ENCODE measurements at regions not wholly inside any gene's neighbourhood (a gene's known extent, or its start where the extent isn't known, plus 50 kb on each side); places are given as distances from the start of the nearest gene placed in this dataset.

DNA sequence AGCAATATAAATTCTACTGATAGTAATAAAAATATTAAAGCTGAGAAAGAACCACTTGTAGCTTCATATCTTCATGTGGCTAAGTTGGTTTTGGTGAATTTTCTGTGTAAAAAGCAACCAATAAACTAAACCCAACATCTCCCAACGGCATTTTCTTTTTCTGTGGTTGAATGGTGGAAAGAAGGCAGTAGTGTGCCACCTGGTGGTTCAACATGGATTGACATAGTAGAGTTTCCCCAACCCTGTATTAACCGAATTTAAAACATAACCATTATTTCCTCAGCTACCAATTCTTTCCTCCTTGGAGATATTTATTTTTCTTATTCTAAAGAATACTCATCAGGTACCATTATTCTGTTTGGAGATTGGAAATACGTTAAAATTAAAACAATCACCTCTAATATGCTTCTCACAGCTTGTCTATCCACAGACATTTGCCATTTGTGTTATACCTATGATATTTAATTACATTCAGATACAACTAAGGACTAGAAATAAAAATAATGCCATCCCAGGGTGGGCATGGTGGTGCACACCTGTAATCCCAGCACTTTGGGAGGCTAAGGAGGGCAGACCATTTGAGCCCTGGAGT lies 117.1 kb upstream of the EEF1E1 start:
- Histone ChIP-seq H2AFZ (no peak overlapping the region), H3K4me1 (replicated peaks; ENCODE audit: insufficient read depth) (no peaks in the 10 kb centered on the region), H4K20me1 (ENCODE audit: insufficient read depth) (no peaks in the 10 kb centered on the region), H3K79me2 (ENCODE audit: low read depth) (no peaks in the 10 kb centered on the region), H3K4me2 (no peak overlapping the region), H3K27ac (no peak overlapping the region), H3K4me3 (no peak overlapping the region), H3K9me3 (ENCODE audit: insufficient read depth, low read depth) (no peaks in the 10 kb centered on the region), H3F3A (ENCODE audit: insufficient read depth, low read depth) (no peaks in the 10 kb centered on the region), H3K9me2 (ENCODE audit: insufficient read depth) (no peaks in the 10 kb centered on the region), H3K36me3 (ENCODE audit: low read depth) (no peaks in the 10 kb centered on the region), H3K27me3 (ENCODE audit: insufficient read depth, low read depth) (no peaks in the 10 kb centered on the region)
- ChIA-PET CTCF (interaction anchor here (0.6 to 2.7 kb wide), 4 partner anchors 12 to 117 kb away, joined by 3 to 53 read pairs (median 4); partner anchors contain the start of gene EEF1E1), POLR2A (ENCODE audit: unreplicated experiment) (no interaction called here)
- intact Hi-C loops (cut with micrococcal nuclease; ENCODE audit: unreplicated experiment), result loop anchor here (1.0 to 5.0 kb wide), 4 partner anchors 37 to 498 kb away; partner anchors contain the start of gene BLOC1S5
- no TSS peak for BruUV-seq (replicated peaks)
- peak in 1 of 2 experiments; percentile 33 for DNase-seq
- TF ChIP-seq, protein P1, sequence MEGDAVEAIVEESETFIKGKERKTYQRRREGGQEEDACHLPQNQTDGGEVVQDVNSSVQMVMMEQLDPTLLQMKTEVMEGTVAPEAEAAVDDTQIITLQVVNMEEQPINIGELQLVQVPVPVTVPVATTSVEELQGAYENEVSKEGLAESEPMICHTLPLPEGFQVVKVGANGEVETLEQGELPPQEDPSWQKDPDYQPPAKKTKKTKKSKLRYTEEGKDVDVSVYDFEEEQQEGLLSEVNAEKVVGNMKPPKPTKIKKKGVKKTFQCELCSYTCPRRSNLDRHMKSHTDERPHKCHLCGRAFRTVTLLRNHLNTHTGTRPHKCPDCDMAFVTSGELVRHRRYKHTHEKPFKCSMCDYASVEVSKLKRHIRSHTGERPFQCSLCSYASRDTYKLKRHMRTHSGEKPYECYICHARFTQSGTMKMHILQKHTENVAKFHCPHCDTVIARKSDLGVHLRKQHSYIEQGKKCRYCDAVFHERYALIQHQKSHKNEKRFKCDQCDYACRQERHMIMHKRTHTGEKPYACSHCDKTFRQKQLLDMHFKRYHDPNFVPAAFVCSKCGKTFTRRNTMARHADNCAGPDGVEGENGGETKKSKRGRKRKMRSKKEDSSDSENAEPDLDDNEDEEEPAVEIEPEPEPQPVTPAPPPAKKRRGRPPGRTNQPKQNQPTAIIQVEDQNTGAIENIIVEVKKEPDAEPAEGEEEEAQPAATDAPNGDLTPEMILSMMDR (conservative IDR thresholded peaks at IDR 0.05), result peak; percentile 72
- no peak for TF ChIP-seq EZH2 (IDR thresholded peaks at IDR 0.05; ENCODE audit: low read depth)

DNA sequence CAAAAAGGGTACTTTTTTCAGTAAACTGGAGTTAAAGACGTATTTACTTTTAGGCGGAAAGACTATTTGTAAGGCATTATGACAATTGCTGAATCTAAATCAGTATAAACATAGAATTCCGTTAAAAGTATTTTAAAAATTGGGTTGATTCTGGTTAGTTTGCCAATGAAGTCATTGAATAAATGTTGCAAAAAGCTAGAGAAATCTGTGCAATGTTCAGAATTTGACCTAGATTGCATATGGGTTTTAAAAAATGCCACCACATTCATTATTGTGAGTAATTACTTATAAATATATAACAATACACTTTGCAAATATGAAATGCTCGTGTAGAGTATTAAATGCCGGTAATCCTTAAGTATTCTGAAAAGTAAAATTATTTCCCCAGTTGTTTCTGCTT lies 116.5 kb upstream of the EEF1E1 start:
- TF ChIP-seq, protein P1 (conservative IDR thresholded peaks at IDR 0.05), result no peak
- TF ChIP-seq EZH2 (IDR thresholded peaks at IDR 0.05; ENCODE audit: low read depth), result no peak

DNA sequence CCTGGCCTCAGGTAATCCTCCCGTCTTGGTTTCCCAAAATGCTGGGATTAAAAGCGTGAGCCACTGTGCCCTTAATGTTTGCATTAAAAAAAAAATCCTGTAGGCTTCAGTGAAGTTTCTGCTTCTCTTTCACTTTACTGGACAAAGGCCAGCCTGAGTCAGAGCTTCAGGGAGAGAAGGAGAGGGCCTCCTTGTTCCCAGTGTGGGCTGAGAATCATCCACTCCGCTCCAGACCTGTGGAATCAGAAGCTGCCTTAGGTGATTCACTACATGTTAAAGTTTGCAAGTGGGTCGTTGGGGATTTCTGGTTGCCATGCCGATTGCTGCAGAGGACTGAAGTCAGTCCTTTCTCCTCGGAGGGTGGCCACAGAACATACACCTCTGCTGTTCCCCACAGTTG lies 113.3 kb upstream of the EEF1E1 start:
- no peaks in the 10 kb centered on the region for H3K9me2 ChIP-seq (ENCODE audit: insufficient read depth)
- H3K27ac ChIP-seq, result no peak overlapping the region
- no peaks in the 10 kb centered on the region for H3K4me1 ChIP-seq (replicated peaks; ENCODE audit: insufficient read depth)
- CTCF ChIA-PET, result no interaction called here
- H3K4me3 ChIP-seq, result no peak overlapping the region
- H3K4me2 ChIP-seq, result no peak overlapping the region
- no peak for TF ChIP-seq EZH2 (IDR thresholded peaks at IDR 0.05; ENCODE audit: low read depth)
- TF ChIP-seq, protein P1 (conservative IDR thresholded peaks at IDR 0.05), result no peak
- DNase-seq, result no peak
- no peaks in the 10 kb centered on the region for H3K36me3 ChIP-seq (ENCODE audit: low read depth)
- no peaks in the 10 kb centered on the region for H3F3A ChIP-seq (ENCODE audit: insufficient read depth, low read depth)
- no peak overlapping the region for H2AFZ ChIP-seq
- H3K9me3 ChIP-seq (ENCODE audit: insufficient read depth, low read depth), result no peaks in the 10 kb centered on the region
- POLR2A ChIA-PET (ENCODE audit: unreplicated experiment), result no interaction called here
- no peaks in the 10 kb centered on the region for H3K79me2 ChIP-seq (ENCODE audit: low read depth)
- no peaks in the 10 kb centered on the region for H3K27me3 ChIP-seq (ENCODE audit: insufficient read depth, low read depth)
- H4K20me1 ChIP-seq (ENCODE audit: insufficient read depth), result no peaks in the 10 kb centered on the region
- BruUV-seq (replicated peaks), result no TSS peak
- intact Hi-C loops (cut with micrococcal nuclease; ENCODE audit: unreplicated experiment), result loop anchor here (5.0 kb wide), 1 partner anchor 33 kb away; no protein-coding TSS in a partner anchor

More for the DNA sequence above, 116.5 kb upstream of the EEF1E1 start:
- CTCF ChIA-PET, result interaction anchor here (0.6 to 2.7 kb wide), 4 partner anchors 12 to 116 kb away, joined by 3 to 53 read pairs (median 4); partner anchors contain the start of gene EEF1E1
- H3K4me2 ChIP-seq, result no peak overlapping the region
- DNase-seq, result no peak
- no peak overlapping the region for H2AFZ ChIP-seq
- no peak overlapping the region for H3K4me3 ChIP-seq
- POLR2A ChIA-PET (ENCODE audit: unreplicated experiment), result no interaction called here
- intact Hi-C loops (cut with micrococcal nuclease; ENCODE audit: unreplicated experiment), result loop anchor here (1.0 to 5.0 kb wide), 4 partner anchors 37 to 498 kb away; partner anchors contain the start of gene BLOC1S5
- no peaks in the 10 kb centered on the region for H3K79me2 ChIP-seq (ENCODE audit: low read depth)
- H3K36me3 ChIP-seq (ENCODE audit: low read depth), result no peaks in the 10 kb centered on the region
- no peak overlapping the region for H3K27ac ChIP-seq
- no peaks in the 10 kb centered on the region for H3K4me1 ChIP-seq (replicated peaks; ENCODE audit: insufficient read depth)
- H3K9me2 ChIP-seq (ENCODE audit: insufficient read depth), result no peaks in the 10 kb centered on the region
- H3F3A ChIP-seq (ENCODE audit: insufficient read depth, low read depth), result no peaks in the 10 kb centered on the region
- BruUV-seq (replicated peaks), result no TSS peak
- no peaks in the 10 kb centered on the region for H3K9me3 ChIP-seq (ENCODE audit: insufficient read depth, low read depth)
- no peaks in the 10 kb centered on the region for H4K20me1 ChIP-seq (ENCODE audit: insufficient read depth)
- H3K27me3 ChIP-seq (ENCODE audit: insufficient read depth, low read depth), result no peaks in the 10 kb centered on the region
